BJ (cell line): ENCODE measurements at regions not wholly inside any gene's neighbourhood (a gene's known extent, or its start where the extent isn't known, plus 50 kb on each side); places are given as distances from the start of the nearest gene placed in this dataset.

Experiments
- CTCF ChIA-PET: fragments of 350-600 bp; formaldehyde crosslinking; extraction: SDS; loops from one replicate; lab custom pipeline; 2021; ENCODE audit warnings: antibody characterized with exemption, inconsistent platforms; lab: Yijun Ruan, JAX
- POLR2A ChIA-PET: fragments of 300-600 bp; sonication (Branson Sonifier 250); formaldehyde crosslinking; extraction: SDS; loops from one replicate; lab custom pipeline; 2021; ENCODE audit warnings: antibody characterized with exemption; lab: Charles Lee
- DNase-seq: peaks from one replicate; pipeline ENCODE4 v3.0.0-alpha.2; 2011; ENCODE audit warnings: low read depth
- H3K27me3 ChIP-seq: 2 replicates; pipeline ENCODE4 v1.6.0; 2011; ENCODE audit warnings: low read length; ENCODE audit not compliant: control insufficient read depth, insufficient read depth
- H3K36me3 ChIP-seq: 2 replicates; pipeline ENCODE4 v1.5.1; 2011; ENCODE audit warnings: low read length; ENCODE audit not compliant: control insufficient read depth, insufficient read depth
- H3K4me3 ChIP-seq: 2 replicates; pipeline ENCODE4 v1.5.1; 2011; ENCODE audit warnings: low read depth, mild to moderate bottlenecking, control low read depth, low read length
- CTCF ChIP-seq: IDR thresholded peaks from 2 replicates; pipeline ENCODE4 v1.5.1; 2011; ENCODE audit warnings: low read depth, mild to moderate bottlenecking, control low read depth, inconsistent platforms, low read length, moderate library complexity; ENCODE audit not compliant: insufficient read depth

- no peak for TF ChIP-seq CTCF
- no peaks in the 10 kb centered on the region for H3K36me3 ChIP-seq
- H3K27me3 ChIP-seq, result no peaks in the 10 kb centered on the region
- H3K4me3 ChIP-seq, result no peak overlapping the region
- ChIA-PET CTCF (no interaction called here), POLR2A (no interaction called here)
- DNase-seq, result no peak
Measured at GRCh38 chr7:49670991-49671390, 102.4 kb upstream of the VWC2 start.

- no peak for DNase-seq
- POLR2A ChIA-PET, result no interaction called here
- CTCF ChIA-PET, result no interaction called here
- Histone ChIP-seq H3K4me3 (no peak overlapping the region), H3K27me3 (no peaks in the 10 kb centered on the region), H3K36me3 (no peaks in the 10 kb centered on the region)
- no peak for TF ChIP-seq CTCF
Measured at GRCh38 chr7:49692516-49692915, 80.9 kb upstream of the VWC2 start.

GRCh38 chr7:49695971-49696370, 77.5 kb upstream of the VWC2 start:
- no peak overlapping the region for H3K4me3 ChIP-seq
- POLR2A ChIA-PET, result no interaction called here
- TF ChIP-seq CTCF, result no peak
- H3K27me3 ChIP-seq, result no peaks in the 10 kb centered on the region
- CTCF ChIA-PET, result no interaction called here
- no peaks in the 10 kb centered on the region for H3K36me3 ChIP-seq
- DNase-seq, result no peak

GRCh38 chr7:49700841-49701240, 72.6 kb upstream of the VWC2 start:
- no peak for TF ChIP-seq CTCF
- ChIA-PET POLR2A (no interaction called here), CTCF (no interaction called here)
- Histone ChIP-seq H3K27me3 (no peaks in the 10 kb centered on the region), H3K4me3 (no peak overlapping the region), H3K36me3 (no peaks in the 10 kb centered on the region)
- no peak for DNase-seq

- Histone ChIP-seq H3K27me3 (no peaks in the 10 kb centered on the region), H3K36me3 (no peaks in the 10 kb centered on the region), H3K4me3 (no peak overlapping the region)
- TF ChIP-seq CTCF, result no peak
- no peak for DNase-seq
- CTCF ChIA-PET, result no interaction called here
- POLR2A ChIA-PET, result no interaction called here
Measured at GRCh38 chr7:49702099-49702498, 71.3 kb upstream of the VWC2 start.

GRCh38 chr7:49703337-49703736, 70.1 kb upstream of the VWC2 start:
- no peak for TF ChIP-seq CTCF
- Histone ChIP-seq H3K4me3 (no peak overlapping the region), H3K27me3 (no peaks in the 10 kb centered on the region), H3K36me3 (no peaks in the 10 kb centered on the region)
- POLR2A ChIA-PET, result no interaction called here
- DNase-seq, result no peak
- CTCF ChIA-PET, result no interaction called here
